GM12878 (cell line): ENCODE measurements at regions not wholly inside any gene's neighbourhood (a gene's known extent, or its start where the extent isn't known, plus 50 kb on each side); places are given as distances from the start of the nearest gene placed in this dataset.

Source experiments
- ATAC-seq: fragments of 200-7000 bp; cut with Tn5 transposase; 3 replicates; pipeline ENCODE4 v1.9.1; 2020; ENCODE audit warnings: mild to moderate bottlenecking, moderate library complexity
- BruUV-seq: library from RNA; stranded (reverse); fragments of 400-500 nt; replicated peaks from 2 replicates; lab custom pipeline; 2021; lab: Mats Ljungman, UMichigan
- CTCF ChIA-PET: fragments of 300-600 bp; sonication (Branson Sonifier 250); formaldehyde crosslinking; extraction: SDS; loops from one replicate; lab custom pipeline; 2021; ENCODE audit warnings: inconsistent platforms; lab: Yijun Ruan, JAX
- POLR2A ChIA-PET: fragments of 350-600 bp; formaldehyde crosslinking; extraction: SDS; loops from one replicate; lab custom pipeline; 2021; ENCODE audit warnings: inconsistent platforms; lab: Charles Lee
- RAD21 ChIA-PET: fragments of 300-600 bp; sonication (Branson Sonifier 250); formaldehyde crosslinking; loops from one replicate; lab custom pipeline; 2023; ENCODE audit warnings: antibody characterized with exemption; ENCODE audit not compliant: unreplicated experiment; lab: Charles Lee
- SMC1A ChIA-PET: fragments of 300-600 bp; sonication (Branson Sonifier 250); formaldehyde crosslinking; loops from one replicate; lab custom pipeline; 2023; ENCODE audit not compliant: unreplicated experiment, uncharacterized antibody; lab: Charles Lee
- DNase-seq: peaks from one replicate; pipeline ENCODE4 v3.0.0-alpha.2; 2011; ENCODE audit warnings: low read depth, low spot score
- FAIRE-seq: peaks from 3 replicates; lab custom pipeline; 2011; peaks lifted over from hg19 to GRCh38; lab: Jason Lieb, UNC
- H2AFZ ChIP-seq: 2 replicates; pipeline ENCODE4 v1.6.0; 2011; ENCODE audit warnings: low read depth, low read length, control low read depth; ENCODE audit not compliant: control insufficient read depth
- H3K27ac ChIP-seq: 2 replicates; pipeline ENCODE4 v1.5.1; 2011; ENCODE audit warnings: control low read depth; ENCODE audit not compliant: control insufficient read depth, insufficient read depth
- H3K27me3 ChIP-seq, 2 experiments: replicated peaks in 1 of 2; 2 replicates each; pipeline versions ENCODE4 v1.6.0 to v1.6.1; 2011; ENCODE audit warnings: low read length in 1 of 2; ENCODE audit not compliant: control insufficient read depth in 2 of 2, insufficient read depth in 2 of 2
- H3K36me3 ChIP-seq, 2 experiments: 2 replicates each; pipeline ENCODE4 v1.5.1; 2011; ENCODE audit warnings: low read length in 1 of 2; ENCODE audit not compliant: control insufficient read depth in 2 of 2, insufficient read depth in 2 of 2
- H3K4me1 ChIP-seq: 2 replicates; pipeline ENCODE4 v1.6.1; 2011; ENCODE audit warnings: mild to moderate bottlenecking, low read length, moderate library complexity, mixed read lengths; ENCODE audit not compliant: control insufficient read depth, insufficient read depth
- H3K4me2 ChIP-seq: 2 replicates; pipeline ENCODE4 v1.6.0; 2011; ENCODE audit warnings: control low read depth; ENCODE audit not compliant: control insufficient read depth, insufficient read depth
- H3K4me3 ChIP-seq: fragments of 200-600 bp; sonication (generic); 2 replicates; pipeline ENCODE4 v1.5.1; 2016
- H3K79me2 ChIP-seq: 2 replicates; pipeline ENCODE4 v1.6.0; 2011; ENCODE audit warnings: low read length; ENCODE audit not compliant: control insufficient read depth, insufficient read depth
- H3K9ac ChIP-seq: 2 replicates; pipeline ENCODE4 v1.8.0; 2011; ENCODE audit warnings: low read length, control low read depth, mixed read lengths; ENCODE audit not compliant: control insufficient read depth, insufficient read depth
- H3K9me3 ChIP-seq: replicated peaks from 3 replicates; pipeline ENCODE4 v1.5.1; 2011; ENCODE audit warnings: mild to moderate bottlenecking, low read length; ENCODE audit not compliant: control insufficient read depth, insufficient read depth
- H4K20me1 ChIP-seq: 2 replicates; pipeline ENCODE4 v1.6.0; 2011; ENCODE audit not compliant: control insufficient read depth, insufficient read depth
- ATF7 ChIP-seq: fragments of 450-650 bp; IDR thresholded peaks from 2 replicates; pipeline ENCODE4 v1.6.1; 2016; ENCODE audit warnings: low read depth, mild to moderate bottlenecking
- CHD4 ChIP-seq: fragments of 200-600 bp; sonication (generic); IDR thresholded peaks from 2 replicates; pipeline ENCODE4 v1.6.1; 2016; ENCODE audit warnings: mild to moderate bottlenecking
- CTCF ChIP-seq, 3 experiments: IDR thresholded peaks in 2 of 3; conservative IDR thresholded peaks in 1 of 3; 2 replicates each; pipeline ENCODE4 v1.5.1; 2011; ENCODE audit warnings: low read depth in 3 of 3, low read length in 3 of 3, mild to moderate bottlenecking in 3 of 3, control low read depth in 2 of 3, moderate library complexity in 2 of 3, inconsistent platforms in 1 of 3, mixed read lengths in 1 of 3; ENCODE audit not compliant: control insufficient read depth in 2 of 3, insufficient read depth in 1 of 3; ENCODE audit errors: extremely low read depth in 1 of 3
- ESRRA ChIP-seq: IDR thresholded peaks from 2 replicates; pipeline ENCODE4 v1.6.1; 2012; ENCODE audit warnings: mild to moderate bottlenecking, low read length, improper control_type of control experiment
- FOXM1 ChIP-seq: IDR thresholded peaks from 2 replicates; pipeline ENCODE4 v1.6.1; 2012; ENCODE audit warnings: low read depth, mild to moderate bottlenecking, inconsistent platforms, low read length, moderate library complexity
- MAX ChIP-seq: IDR thresholded peaks from 2 replicates; pipeline ENCODE4 v1.6.1; 2012; ENCODE audit warnings: low read depth, low read length, improper control_type of control experiment
- MEF2A ChIP-seq: IDR thresholded peaks from 2 replicates; pipeline ENCODE4 v1.6.1; 2011; ENCODE audit warnings: low read depth, mild to moderate bottlenecking, low read length, moderate library complexity; ENCODE audit not compliant: insufficient read depth
- MEF2B ChIP-seq: fragments of 450-650 bp; IDR thresholded peaks from 2 replicates; pipeline ENCODE4 v1.6.1; 2018; ENCODE audit warnings: mild to moderate bottlenecking, moderate library complexity; ENCODE audit not compliant: partially characterized antibody, poor library complexity, severe bottlenecking
- NKRF ChIP-seq: fragments of 450-650 bp; conservative IDR thresholded peaks from 2 replicates; pipeline ENCODE4 v1.6.1; 2017; ENCODE audit warnings: mild to moderate bottlenecking, moderate library complexity
- PAX5 ChIP-seq: IDR thresholded peaks from 2 replicates; pipeline ENCODE4 v1.6.1; 2011; ENCODE audit warnings: low read depth, low read length, borderline replicate concordance
- POLR2AphosphoS2 ChIP-seq: IDR thresholded peaks from 2 replicates; pipeline ENCODE4 v1.6.1; 2011; ENCODE audit warnings: low read depth, mild to moderate bottlenecking, low read length, improper control_type of control experiment, moderate library complexity
- SPI1 ChIP-seq: IDR thresholded peaks from 2 replicates; pipeline ENCODE4 v1.6.1; 2011; ENCODE audit warnings: low read depth, mild to moderate bottlenecking, low read length, moderate library complexity, borderline replicate concordance; ENCODE audit not compliant: insufficient read depth
- TARDBP ChIP-seq: IDR thresholded peaks from 2 replicates; pipeline ENCODE4 v1.6.1; 2016; ENCODE audit warnings: borderline replicate concordance
- WGBS: methylation state at CpG from one replicate; pipeline ENCODE4 v1.1.6; 2016; ENCODE audit warnings: low lambda C conversion rate; ENCODE audit not compliant: insufficient replicate concordance, insufficient coverage; ENCODE audit errors: missing lambda C conversion rate; 5-methylcytosine and 5-hydroxymethylcytosine counted together
- in situ Hi-C: fragments of 300-500 bp; cut with MboI; formaldehyde crosslinking; loops from 9 replicates; pipeline ENCODE4 v1.14.3; 2018; ENCODE audit warnings: mixed read lengths
- intact Hi-C: fragments of 100-400 bp; cut with micrococcal nuclease; formaldehyde crosslinking; loops from one replicate; pipeline ENCODE4 v1.14.2; 2022; ENCODE audit not compliant: unreplicated experiment

- Histone ChIP-seq H3K27ac (no peak overlapping the region), H3K4me3 (no peak overlapping the region), H3K4me2 (no peak overlapping the region), H3K79me2 (no peaks in the 10 kb centered on the region), H3K4me1 (no peaks in the 10 kb centered on the region), H3K9me3 (no peaks in the 10 kb centered on the region), H4K20me1 (no peaks in the 10 kb centered on the region), H3K27me3 (no peaks in the 10 kb centered on the region), H2AFZ (no peak overlapping the region), H3K9ac (no peak overlapping the region)
- BruUV-seq: no TSS peak
- FAIRE-seq: no peak
- ChIA-PET POLR2A (no interaction called here), CTCF (no interaction called here), RAD21 (no interaction called here)
- intact Hi-C loops: no loop called here
- no peak for DNase-seq
- no peak for ATAC-seq
- 18% methylated on average over 4 of the region's 4 CpGs for WGBS
- TF ChIP-seq MEF2A (no peak), CHD4 (no peak), CTCF (IDR thresholded peaks at IDR 0.05 in 2 of 3, conservative IDR thresholded peaks at IDR 0.05 in 1 of 3; ENCODE audit: control insufficient read depth in 2 of 3, extremely low read depth in 1 of 3, insufficient read depth in 1 of 3, low read depth in 3 of 3, low read length in 3 of 3) (no peak), PAX5 (no peak), FOXM1 (no peak), MEF2B (no peak), TARDBP (no peak), NKRF (no peak), ATF7 (no peak), SPI1 (no peak), POLR2AphosphoS2 (no peak), MAX (no peak), ESRRA (no peak)
- TF ChIP-seq, all 136 proteins: peak for 0
- no peaks in the 10 kb centered on the region for H3K36me3 ChIP-seq
- in situ Hi-C loops: no loop called here
- SMC1A ChIA-PET: no interaction called here
These were observed 1080.2 kb upstream of the AUTS2 start for GRCh38 chr7:68518060-68518459.
